ENCODE measurements at regions not wholly inside any gene's neighbourhood (a gene's known extent, or its start where the extent isn't known, plus 50 kb on each side); places are given as distances from the start of the nearest gene placed in this dataset.

DNA sequence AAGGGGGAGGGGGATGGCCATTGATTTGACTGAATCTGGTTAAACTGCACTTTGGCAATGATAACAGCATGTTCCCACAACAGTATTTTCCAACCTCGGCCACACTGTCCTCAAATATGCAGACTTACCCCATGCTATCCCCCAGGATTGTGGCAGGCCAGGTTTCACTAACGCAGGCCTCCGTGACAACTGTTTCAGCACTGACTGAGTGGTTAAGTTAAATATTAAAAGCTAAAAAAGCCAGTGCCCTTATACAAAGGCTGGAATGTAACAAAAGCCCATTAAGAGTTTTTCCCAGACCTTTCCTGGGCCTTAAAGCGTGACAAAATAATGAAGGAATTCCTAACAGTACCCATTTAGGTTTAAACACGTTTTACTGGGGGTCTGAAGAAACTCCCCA is 202.9 kb downstream of the USP25 start:
- no peak overlapping the region for H3K4me3 ChIP-seq (ENCODE audit: low read depth, low read length)
- TF ChIP-seq, protein P1, sequence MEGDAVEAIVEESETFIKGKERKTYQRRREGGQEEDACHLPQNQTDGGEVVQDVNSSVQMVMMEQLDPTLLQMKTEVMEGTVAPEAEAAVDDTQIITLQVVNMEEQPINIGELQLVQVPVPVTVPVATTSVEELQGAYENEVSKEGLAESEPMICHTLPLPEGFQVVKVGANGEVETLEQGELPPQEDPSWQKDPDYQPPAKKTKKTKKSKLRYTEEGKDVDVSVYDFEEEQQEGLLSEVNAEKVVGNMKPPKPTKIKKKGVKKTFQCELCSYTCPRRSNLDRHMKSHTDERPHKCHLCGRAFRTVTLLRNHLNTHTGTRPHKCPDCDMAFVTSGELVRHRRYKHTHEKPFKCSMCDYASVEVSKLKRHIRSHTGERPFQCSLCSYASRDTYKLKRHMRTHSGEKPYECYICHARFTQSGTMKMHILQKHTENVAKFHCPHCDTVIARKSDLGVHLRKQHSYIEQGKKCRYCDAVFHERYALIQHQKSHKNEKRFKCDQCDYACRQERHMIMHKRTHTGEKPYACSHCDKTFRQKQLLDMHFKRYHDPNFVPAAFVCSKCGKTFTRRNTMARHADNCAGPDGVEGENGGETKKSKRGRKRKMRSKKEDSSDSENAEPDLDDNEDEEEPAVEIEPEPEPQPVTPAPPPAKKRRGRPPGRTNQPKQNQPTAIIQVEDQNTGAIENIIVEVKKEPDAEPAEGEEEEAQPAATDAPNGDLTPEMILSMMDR (IDR thresholded peaks at IDR 0.05; ENCODE audit: low read depth, low read length), result no peak
- in situ Hi-C loops (cut with HindIII; ENCODE audit: low sequenced_read_pairs), result no loop called here
- DNase-seq (ENCODE audit: low read depth, low spot score), result peak; percentile 35

DNA sequence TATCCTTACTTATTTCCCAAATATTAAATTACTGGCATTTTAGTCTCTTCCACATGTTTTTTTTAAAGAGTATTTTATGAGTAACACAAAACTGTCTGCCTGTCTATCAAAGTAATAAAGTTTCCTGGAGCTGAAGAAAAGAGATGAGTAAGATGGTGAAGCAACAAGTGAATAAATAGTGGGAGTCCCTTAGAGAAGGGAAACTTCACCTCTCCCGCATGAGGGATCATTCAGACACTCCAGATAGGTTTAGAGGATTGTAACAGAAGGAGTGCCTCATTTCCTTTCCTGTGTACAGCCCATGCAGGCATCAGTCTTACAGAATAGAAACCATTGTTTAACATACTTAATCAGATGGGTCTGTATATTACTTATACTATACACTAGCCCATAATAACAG is 205.7 kb downstream of the USP25 start:
- H3K4me3 ChIP-seq (ENCODE audit: low read depth, low read length), result no peak overlapping the region
- DNase-seq (ENCODE audit: low read depth, low spot score), result no peak
- TF ChIP-seq, protein P1 (IDR thresholded peaks at IDR 0.05; ENCODE audit: low read depth, low read length), result no peak
- in situ Hi-C loops (cut with HindIII; ENCODE audit: low sequenced_read_pairs), result no loop called here

DNA sequence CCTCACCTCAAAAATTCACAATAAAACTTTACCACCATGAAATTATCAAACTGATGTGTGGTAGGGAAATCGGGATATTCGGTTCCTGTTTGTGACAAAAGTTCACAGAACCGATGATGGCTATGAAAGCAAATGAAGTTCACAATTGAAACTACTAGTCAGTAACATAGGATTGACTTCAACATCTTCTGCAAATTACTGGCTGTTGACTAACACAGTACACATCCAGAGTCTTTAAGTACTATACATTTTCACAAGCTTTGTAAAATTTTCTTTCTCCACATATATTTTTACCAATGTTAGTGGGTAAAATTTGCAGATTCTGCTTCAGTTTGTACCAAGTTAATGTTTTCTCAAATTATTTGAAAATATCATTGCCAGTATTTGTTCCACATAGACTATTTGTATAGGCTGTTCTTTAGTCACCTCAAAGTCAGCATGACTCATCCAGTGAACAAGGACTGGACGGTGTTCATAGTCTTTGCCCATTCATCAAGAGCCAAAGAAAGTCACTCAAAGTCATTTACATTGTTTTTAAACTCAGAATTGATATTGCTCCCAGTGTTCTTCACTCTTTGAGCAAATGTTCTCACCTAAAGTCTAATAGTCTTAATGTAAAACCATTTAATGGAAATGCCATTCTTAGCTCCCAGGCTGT is 213.4 kb downstream of the USP25 start:
- TF ChIP-seq, protein P1 (IDR thresholded peaks at IDR 0.05; ENCODE audit: low read depth, low read length), result no peak
- H3K4me3 ChIP-seq (ENCODE audit: low read depth, low read length), result no peak overlapping the region
- in situ Hi-C loops (cut with HindIII; ENCODE audit: low sequenced_read_pairs), result no loop called here
- DNase-seq (ENCODE audit: low read depth, low spot score), result peak; percentile 36

DNA sequence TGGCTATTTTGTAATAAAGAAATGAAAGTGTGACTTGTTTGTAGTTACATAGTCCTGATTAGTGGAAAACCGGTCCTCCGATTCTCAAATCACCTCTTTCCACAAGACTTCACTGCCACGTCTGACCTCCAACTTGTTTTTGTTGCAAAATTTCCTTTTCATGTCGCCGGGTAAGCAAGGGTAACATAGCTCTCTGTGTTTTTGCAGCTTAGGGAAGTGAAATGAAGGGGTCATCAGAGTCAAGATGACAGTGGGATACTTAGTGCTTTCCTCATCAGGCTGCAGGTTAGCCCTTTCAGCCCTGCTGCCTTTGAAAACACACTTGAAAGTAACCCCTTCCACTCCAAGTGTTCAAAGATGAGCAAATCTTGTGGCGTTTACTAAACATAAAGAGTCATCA is 217.9 kb downstream of the USP25 start:
- in situ Hi-C loops (cut with HindIII; ENCODE audit: low sequenced_read_pairs), result no loop called here
- TF ChIP-seq, protein P1 (IDR thresholded peaks at IDR 0.05; ENCODE audit: low read depth, low read length), result no peak
- DNase-seq (ENCODE audit: low read depth, low spot score), result no peak
- H3K4me3 ChIP-seq (ENCODE audit: low read depth, low read length), result no peak overlapping the region

DNA sequence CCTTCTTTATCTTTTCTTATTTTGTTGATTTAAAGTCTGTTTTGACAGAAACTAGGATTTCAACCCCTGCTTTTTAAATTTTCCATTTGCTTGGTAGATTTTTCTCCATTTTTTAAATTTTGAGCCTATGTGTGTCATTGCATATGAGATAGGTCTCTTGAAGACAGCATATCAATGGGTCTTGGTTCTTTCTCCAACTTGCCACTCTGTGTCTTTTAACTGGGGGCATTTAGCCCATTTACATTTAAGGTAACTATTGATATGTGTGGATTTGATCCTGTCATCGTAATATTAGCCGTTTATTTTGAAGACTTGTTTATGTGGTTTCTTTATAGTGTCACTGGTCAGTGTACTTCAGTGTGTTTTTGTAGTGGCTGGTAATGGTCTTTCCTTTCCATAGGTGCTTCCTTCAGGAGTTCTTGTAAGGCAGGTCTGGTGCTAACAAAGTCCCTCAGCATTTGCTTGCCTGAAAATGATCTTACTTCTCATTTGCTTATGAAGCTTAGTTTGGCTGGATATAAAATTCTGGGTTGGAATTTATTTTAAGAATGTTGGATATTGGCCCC is 223.9 kb downstream of the USP25 start:
- no peak for DNase-seq (ENCODE audit: low read depth, low spot score)
- TF ChIP-seq, protein P1 (IDR thresholded peaks at IDR 0.05; ENCODE audit: low read depth, low read length), result no peak
- no peak overlapping the region for H3K4me3 ChIP-seq (ENCODE audit: low read depth, low read length)
- in situ Hi-C loops (cut with HindIII; ENCODE audit: low sequenced_read_pairs), result no loop called here

DNA sequence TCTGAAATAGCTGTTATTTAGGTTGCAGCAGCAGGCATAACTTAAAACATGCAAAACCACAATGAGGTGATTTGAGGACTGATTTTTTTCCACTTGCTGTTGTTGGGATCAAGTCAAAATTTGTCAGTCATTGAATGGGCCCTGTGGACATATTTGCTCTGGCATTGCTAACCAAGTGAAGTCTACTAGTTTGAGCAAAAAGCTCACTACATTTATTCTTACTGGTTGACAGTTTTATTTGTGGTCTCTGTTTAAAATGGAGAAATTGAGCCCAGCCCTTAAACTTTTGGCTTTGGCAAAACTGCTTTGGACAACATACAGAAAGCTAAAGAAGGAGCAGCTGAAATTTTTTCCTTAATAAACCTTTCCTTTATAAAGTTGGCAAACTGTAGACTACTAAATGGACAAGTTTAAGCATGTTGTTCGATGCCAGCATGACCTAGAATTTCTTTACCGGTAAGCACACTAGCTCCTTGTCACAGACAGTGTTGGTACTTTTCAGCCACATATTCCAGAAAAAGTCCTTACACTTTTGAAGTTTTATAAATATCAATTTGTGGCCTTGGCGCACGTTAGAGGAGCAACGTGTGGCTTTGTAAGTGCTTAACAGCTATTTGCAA is 234.6 kb downstream of the USP25 start:
- in situ Hi-C loops (cut with HindIII; ENCODE audit: low sequenced_read_pairs), result no loop called here
- DNase-seq (ENCODE audit: low read depth, low spot score), result peak; percentile 27
- no peak overlapping the region for H3K4me3 ChIP-seq (ENCODE audit: low read depth, low read length)
- TF ChIP-seq, protein P1 (IDR thresholded peaks at IDR 0.05; ENCODE audit: low read depth, low read length), result no peak

Data from astrocyte of the spinal cord (primary cell).